ENCODE measurements at regions not wholly inside any gene's neighbourhood (a gene's known extent, or its start where the extent isn't known, plus 50 kb on each side); places are given as distances from the start of the nearest gene placed in this dataset.

DNA sequence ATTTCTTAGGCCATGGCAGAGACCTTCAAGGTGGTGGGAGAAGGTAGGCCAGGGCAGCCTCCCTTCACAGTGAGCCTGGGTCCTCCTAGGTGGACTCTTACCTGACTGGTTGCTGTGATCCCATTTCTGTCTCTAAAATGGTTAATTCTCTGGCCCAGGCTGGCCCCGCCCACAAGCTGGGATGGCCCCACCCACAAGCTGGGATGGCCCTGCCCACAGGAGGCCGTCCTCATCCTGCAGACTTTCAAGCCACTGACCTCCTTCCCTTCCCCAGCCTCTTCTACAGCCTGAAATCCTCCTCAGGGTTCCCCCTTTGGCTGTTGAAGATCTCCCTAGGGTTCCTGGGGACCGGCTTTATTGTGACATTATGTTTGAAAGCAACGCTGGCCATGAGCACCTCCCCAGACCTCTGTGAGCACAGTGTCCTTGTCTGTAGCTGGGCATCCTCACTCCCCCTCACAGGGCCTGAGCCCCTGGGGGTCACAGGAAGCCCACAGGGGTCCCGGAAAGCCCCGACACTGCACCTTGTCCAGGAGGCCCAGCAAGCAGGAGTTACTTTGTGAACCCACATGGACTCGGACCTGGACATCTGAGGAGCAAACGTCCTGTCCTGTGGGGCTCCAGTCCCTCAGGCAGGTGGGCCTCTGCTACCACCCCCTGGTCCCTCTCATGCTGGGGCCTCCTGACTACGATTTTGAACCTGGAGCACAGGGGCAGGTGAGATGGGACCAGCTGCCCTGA, 621.7 kb downstream of the MATN1 start:
- Histone ChIP-seq H3K9me3 (ENCODE audit: control insufficient read depth, low read depth, low read length) (no peaks in the 10 kb centered on the region), H3K4me2 (ENCODE audit: control insufficient read depth, extremely low read depth, insufficient read depth, low read depth, low read length) (no peak overlapping the region)

DNA sequence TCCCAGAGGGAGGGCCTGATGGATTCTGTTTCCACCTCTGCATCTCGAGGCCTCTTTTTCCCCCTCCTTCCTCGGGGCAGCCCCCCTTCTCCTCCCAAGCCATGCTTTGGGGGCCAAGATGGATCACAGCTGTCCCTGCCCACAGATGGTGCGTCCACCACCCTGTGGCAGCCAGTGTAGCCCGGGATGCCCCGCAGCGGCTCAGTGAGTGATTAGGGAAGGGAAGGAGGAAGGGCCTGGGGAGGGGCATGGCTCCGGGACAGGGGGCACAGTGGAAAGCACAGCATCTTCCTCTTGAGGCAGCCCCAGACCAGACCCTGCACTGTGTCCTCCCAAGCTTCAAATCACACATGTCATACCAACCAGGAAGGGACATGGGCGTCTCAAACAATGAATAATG, 622.4 kb downstream of the MATN1 start:
- H3K9me3 ChIP-seq (ENCODE audit: control insufficient read depth, low read depth, low read length) = no peaks in the 10 kb centered on the region
- H2AFZ ChIP-seq (ENCODE audit: control insufficient read depth, low read length) = no peak overlapping the region
- TF ChIP-seq EZH2 (IDR thresholded peaks at IDR 0.05; ENCODE audit: low read length) = no peak
- TF ChIP-seq, protein P1, sequence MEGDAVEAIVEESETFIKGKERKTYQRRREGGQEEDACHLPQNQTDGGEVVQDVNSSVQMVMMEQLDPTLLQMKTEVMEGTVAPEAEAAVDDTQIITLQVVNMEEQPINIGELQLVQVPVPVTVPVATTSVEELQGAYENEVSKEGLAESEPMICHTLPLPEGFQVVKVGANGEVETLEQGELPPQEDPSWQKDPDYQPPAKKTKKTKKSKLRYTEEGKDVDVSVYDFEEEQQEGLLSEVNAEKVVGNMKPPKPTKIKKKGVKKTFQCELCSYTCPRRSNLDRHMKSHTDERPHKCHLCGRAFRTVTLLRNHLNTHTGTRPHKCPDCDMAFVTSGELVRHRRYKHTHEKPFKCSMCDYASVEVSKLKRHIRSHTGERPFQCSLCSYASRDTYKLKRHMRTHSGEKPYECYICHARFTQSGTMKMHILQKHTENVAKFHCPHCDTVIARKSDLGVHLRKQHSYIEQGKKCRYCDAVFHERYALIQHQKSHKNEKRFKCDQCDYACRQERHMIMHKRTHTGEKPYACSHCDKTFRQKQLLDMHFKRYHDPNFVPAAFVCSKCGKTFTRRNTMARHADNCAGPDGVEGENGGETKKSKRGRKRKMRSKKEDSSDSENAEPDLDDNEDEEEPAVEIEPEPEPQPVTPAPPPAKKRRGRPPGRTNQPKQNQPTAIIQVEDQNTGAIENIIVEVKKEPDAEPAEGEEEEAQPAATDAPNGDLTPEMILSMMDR (optimal IDR thresholded peaks at IDR 0.05 in 1 of 3, IDR thresholded peaks at IDR 0.05 in 1 of 3, conservative IDR thresholded peaks at IDR 0.05 in 1 of 3; ENCODE audit: extremely low read depth in 1 of 3, insufficient read depth in 2 of 3, low read length in 3 of 3) = no peak
- H4K20me1 ChIP-seq (ENCODE audit: control insufficient read depth, extremely low read depth, insufficient read depth, low read length) = no peaks in the 10 kb centered on the region
- no peaks in the 10 kb centered on the region for H3K9me1 ChIP-seq (ENCODE audit: control insufficient read depth, extremely low read depth, insufficient read depth, low read length)
- dilution Hi-C loops (cut with MboI; ENCODE audit: extremely low pct_ligation_motif_present, low sequenced_read_pairs) = no loop called here
- H3K36me3 ChIP-seq (ENCODE audit: control insufficient read depth in 2 of 2, extremely low read depth in 1 of 2, insufficient read depth in 2 of 2, low read length in 2 of 2) = no peaks in the 10 kb centered on the region
- DNase-seq (ENCODE audit: low read depth, low spot score) (no peak), FAIRE-seq (no peak)
- H3K27me3 ChIP-seq (ENCODE audit: control insufficient read depth, extremely low read depth, insufficient read depth, low read length) = no peaks in the 10 kb centered on the region
- H3K4me1 ChIP-seq (ENCODE audit: control insufficient read depth, extremely low read depth, insufficient read depth, low read length) = no peaks in the 10 kb centered on the region
- no peaks in the 10 kb centered on the region for H3K79me2 ChIP-seq (ENCODE audit: control insufficient read depth, insufficient read depth, low read length)
- no peak overlapping the region for H3K9ac ChIP-seq (ENCODE audit: control insufficient read depth, extremely low read depth, insufficient read depth, low read length)
- H3K4me2 ChIP-seq (ENCODE audit: control insufficient read depth, extremely low read depth, insufficient read depth, low read depth, low read length) = no peak overlapping the region
- no peak overlapping the region for H3K4me3 ChIP-seq (ENCODE audit: control insufficient read depth in 2 of 3, extremely low read depth in 1 of 3, insufficient read depth in 2 of 3, low read depth in 1 of 3, low read length in 3 of 3)
- H3K27ac ChIP-seq (ENCODE audit: control insufficient read depth, insufficient read depth, low read length) = no peak overlapping the region

More for the DNA sequence above, 621.7 kb downstream of the MATN1 start:
- DNase-seq (ENCODE audit: low read depth, low spot score) = no peak
- dilution Hi-C loops (cut with MboI; ENCODE audit: extremely low pct_ligation_motif_present, low sequenced_read_pairs) = no loop called here
- Histone ChIP-seq H4K20me1 (ENCODE audit: control insufficient read depth, extremely low read depth, insufficient read depth, low read length) (no peaks in the 10 kb centered on the region), H3K4me1 (ENCODE audit: control insufficient read depth, extremely low read depth, insufficient read depth, low read length) (no peaks in the 10 kb centered on the region), H3K9me1 (ENCODE audit: control insufficient read depth, extremely low read depth, insufficient read depth, low read length) (no peaks in the 10 kb centered on the region), H3K79me2 (ENCODE audit: control insufficient read depth, insufficient read depth, low read length) (no peaks in the 10 kb centered on the region), H2AFZ (ENCODE audit: control insufficient read depth, low read length) (no peak overlapping the region), H3K36me3 (ENCODE audit: control insufficient read depth in 2 of 2, extremely low read depth in 1 of 2, insufficient read depth in 2 of 2, low read length in 2 of 2) (no peaks in the 10 kb centered on the region), H3K9ac (ENCODE audit: control insufficient read depth, extremely low read depth, insufficient read depth, low read length) (no peak overlapping the region), H3K27me3 (ENCODE audit: control insufficient read depth, extremely low read depth, insufficient read depth, low read length) (no peaks in the 10 kb centered on the region), H3K27ac (ENCODE audit: control insufficient read depth, insufficient read depth, low read length) (no peak overlapping the region), H3K4me3 (ENCODE audit: control insufficient read depth in 2 of 3, extremely low read depth in 1 of 3, insufficient read depth in 2 of 3, low read depth in 1 of 3, low read length in 3 of 3) (no peak overlapping the region)
- FAIRE-seq = no peak
- TF ChIP-seq EZH2 (IDR thresholded peaks at IDR 0.05; ENCODE audit: low read length) = no peak
- TF ChIP-seq, protein P1 (optimal IDR thresholded peaks at IDR 0.05 in 1 of 3, IDR thresholded peaks at IDR 0.05 in 1 of 3, conservative IDR thresholded peaks at IDR 0.05 in 1 of 3; ENCODE audit: extremely low read depth in 1 of 3, insufficient read depth in 2 of 3, low read length in 3 of 3) = no peak

All from keratinocyte (primary cell).